Mesothelial cell of epicardium (in vitro differentiated cells): ENCODE measurements at regions not wholly inside any gene's neighbourhood (a gene's known extent, or its start where the extent isn't known, plus 50 kb on each side); places are given as distances from the start of the nearest gene placed in this dataset.

Experiments
- DNase-seq, 2 experiments: peaks; one replicate each; pipeline ENCODE4 v3.0.0; 2021; ENCODE audit warnings: low spot score in 2 of 2; ENCODE audit not compliant: unreplicated experiment in 2 of 2
- H3K27ac Mint-ChIP-seq: 2 replicates; pipeline ENCODE4 v1.8.0; 2021; ENCODE audit warnings: mixed read lengths
- H3K27me3 Mint-ChIP-seq: 2 replicates; pipeline ENCODE4 v1.8.0; 2021; ENCODE audit warnings: low read depth, mixed read lengths
- H3K36me3 Mint-ChIP-seq: 2 replicates; pipeline ENCODE4 v1.8.0; 2021; ENCODE audit warnings: mixed read lengths
- H3K4me1 Mint-ChIP-seq: 2 replicates; pipeline ENCODE4 v1.8.0; 2021; ENCODE audit warnings: mixed read lengths
- H3K4me3 Mint-ChIP-seq: 2 replicates; pipeline ENCODE4 v1.8.0; 2021; ENCODE audit warnings: mild to moderate bottlenecking, moderate library complexity, mixed read lengths
- H3K9me3 Mint-ChIP-seq: 2 replicates; pipeline ENCODE4 v1.8.0; 2021; ENCODE audit warnings: mixed read lengths
- CTCF ChIP-seq: fragments of 200-600 bp; sonication (generic); IDR thresholded peaks from one replicate; pipeline ENCODE4 v1.5.0; 2021; ENCODE audit warnings: antibody characterized with exemption; ENCODE audit not compliant: unreplicated experiment

GRCh38 chr11:27203077-27203647 lies 159.9 kb downstream of the CCDC34 start:
- peaks cover 56% of the 10 kb centered on the region for H3K4me1 Mint-ChIP-seq

GRCh38 chr11:27201454-27202302 lies 161.1 kb downstream of the BBOX1 start:
- Mint-ChIP-seq H3K27me3 (no peaks in the 10 kb centered on the region), H3K9me3 (no peaks in the 10 kb centered on the region), H3K27ac (peak overlapping the region; percentile 89), H3K36me3 (peaks cover 3% of the 10 kb centered on the region), H3K4me1 (peaks cover 56% of the 10 kb centered on the region), H3K4me3 (peak overlapping the region; percentile 11)
- peak; percentile 83 to 87 for DNase-seq
- no peak for TF ChIP-seq CTCF

More at GRCh38 chr11:27203077-27203647, 159.9 kb downstream of the CCDC34 start:
- no peaks in the 10 kb centered on the region for H3K27me3 Mint-ChIP-seq
- TF ChIP-seq CTCF, result no peak
- H3K9me3 Mint-ChIP-seq, result peaks cover 7% of the 10 kb centered on the region
- no peak for DNase-seq
- no peak overlapping the region for H3K27ac Mint-ChIP-seq
- no peak overlapping the region for H3K4me3 Mint-ChIP-seq
- H3K36me3 Mint-ChIP-seq, result peaks cover 10% of the 10 kb centered on the region

GRCh38 chr11:27200779-27201453 lies 160.3 kb downstream of the BBOX1 start:
- no peaks in the 10 kb centered on the region for H3K9me3 Mint-ChIP-seq
- peaks cover 52% of the 10 kb centered on the region for H3K4me1 Mint-ChIP-seq
- no peaks in the 10 kb centered on the region for H3K36me3 Mint-ChIP-seq
- H3K27me3 Mint-ChIP-seq, result no peaks in the 10 kb centered on the region
- no peak for DNase-seq
- no peak for TF ChIP-seq CTCF
- H3K27ac Mint-ChIP-seq, result peak overlapping the region; percentile 89
- no peak overlapping the region for H3K4me3 Mint-ChIP-seq

- Mint-ChIP-seq H3K27ac (no peak overlapping the region), H3K9me3 (no peaks in the 10 kb centered on the region), H3K36me3 (no peaks in the 10 kb centered on the region), H3K27me3 (no peaks in the 10 kb centered on the region), H3K4me1 (peaks cover 34% of the 10 kb centered on the region), H3K4me3 (no peak overlapping the region)
- TF ChIP-seq CTCF, result no peak
- no peak for DNase-seq
These were observed 155.7 kb downstream of the BBOX1 start for GRCh38 chr11:27196203-27196897.

GRCh38 chr11:27195837-27196202 lies 155.2 kb downstream of the BBOX1 start:
- TF ChIP-seq CTCF, result no peak
- Mint-ChIP-seq H3K27ac (no peak overlapping the region), H3K27me3 (no peaks in the 10 kb centered on the region), H3K4me1 (peaks cover 31% of the 10 kb centered on the region), H3K9me3 (no peaks in the 10 kb centered on the region), H3K4me3 (no peak overlapping the region), H3K36me3 (no peaks in the 10 kb centered on the region)
- no peak for DNase-seq
